CD4-positive, alpha-beta T cell treated with Interleukin-17A for 1 hour (primary cell): ENCODE measurements at regions not wholly inside any gene's neighbourhood (a gene's known extent, or its start where the extent isn't known, plus 50 kb on each side); places are given as distances from the start of the nearest gene placed in this dataset.
"Not testable (repeated sequence)": the region's sequence is repeated elsewhere in the genome, so short reads cannot be mapped to it uniquely, and the experiment has no call there.

Source experiments
- DNase-seq: peaks from one replicate; pipeline ENCODE4 v3.0.0-alpha.2; 2020

DNA sequence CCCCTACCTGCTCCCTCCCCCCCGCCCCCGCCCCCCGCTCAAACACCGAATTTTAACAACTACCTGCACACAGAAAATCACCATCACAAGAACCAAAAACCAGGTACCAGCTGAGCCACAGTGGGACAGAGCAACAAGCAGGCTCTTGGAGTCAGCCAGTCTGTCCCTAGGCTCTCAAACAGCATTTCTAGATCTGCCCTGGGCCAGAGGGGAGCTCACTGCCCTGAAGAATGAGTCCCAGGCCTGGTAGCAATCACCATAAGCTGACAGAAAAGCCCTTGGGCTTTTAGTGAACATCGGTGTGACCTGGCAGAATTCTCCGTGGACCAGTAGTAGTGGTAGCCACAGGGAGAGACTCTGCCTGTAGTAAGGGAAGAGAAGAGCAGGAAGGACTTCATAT, 58.3 kb downstream of the C11orf87 start:
- DNase-seq: no peak

DNA sequence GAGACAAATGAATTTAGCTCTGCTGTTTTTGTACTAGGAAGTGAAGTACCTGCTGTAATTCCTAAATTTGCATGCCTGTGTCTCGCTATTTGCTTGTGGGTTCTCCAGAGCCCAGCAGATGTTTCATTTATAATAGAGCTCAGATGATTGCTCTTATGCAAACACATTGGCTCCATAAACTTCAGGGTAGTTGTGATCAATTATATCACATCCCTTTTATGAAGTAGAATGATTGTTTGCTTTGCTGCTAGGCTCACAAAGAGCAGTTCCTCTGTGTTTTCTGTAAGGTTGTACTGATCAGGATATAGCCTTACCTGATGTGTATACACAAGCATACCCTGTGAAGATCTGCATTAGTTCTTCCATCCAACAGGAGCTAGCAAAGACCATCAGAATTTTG, 64.1 kb downstream of the C11orf87 start:
- no peak for DNase-seq

DNA sequence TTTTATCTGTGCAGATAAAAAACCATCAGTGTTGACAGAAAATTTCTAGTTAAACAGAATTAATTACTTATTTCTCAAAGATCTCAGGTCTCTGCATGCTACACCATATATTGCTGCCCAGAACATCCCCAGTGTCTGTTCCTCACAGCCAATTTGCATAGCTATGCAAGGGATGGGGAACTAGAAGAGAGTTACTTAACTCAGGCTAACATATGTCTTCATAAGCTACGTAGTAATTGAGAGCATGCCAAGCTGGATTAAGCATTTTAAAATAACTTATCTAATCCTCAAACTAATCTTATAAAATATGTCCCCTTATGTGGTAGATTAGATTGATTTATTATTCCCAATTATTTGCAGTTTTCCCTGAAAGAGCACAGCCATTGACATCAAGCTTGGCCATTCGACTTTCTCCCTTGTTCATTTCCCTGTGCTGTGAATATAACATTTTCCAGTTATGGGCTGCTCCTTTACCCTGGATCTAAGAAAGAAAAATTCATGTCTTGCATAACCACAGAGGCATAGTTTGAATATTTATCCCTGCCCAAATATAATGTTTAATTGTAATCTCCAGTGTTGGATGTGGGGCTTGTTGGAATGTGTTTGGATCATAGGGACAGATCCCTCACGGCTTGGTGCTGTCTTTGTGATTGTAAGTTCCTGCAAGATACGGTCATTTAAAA, 69.1 kb downstream of the C11orf87 start:
- DNase-seq: no peak

DNA sequence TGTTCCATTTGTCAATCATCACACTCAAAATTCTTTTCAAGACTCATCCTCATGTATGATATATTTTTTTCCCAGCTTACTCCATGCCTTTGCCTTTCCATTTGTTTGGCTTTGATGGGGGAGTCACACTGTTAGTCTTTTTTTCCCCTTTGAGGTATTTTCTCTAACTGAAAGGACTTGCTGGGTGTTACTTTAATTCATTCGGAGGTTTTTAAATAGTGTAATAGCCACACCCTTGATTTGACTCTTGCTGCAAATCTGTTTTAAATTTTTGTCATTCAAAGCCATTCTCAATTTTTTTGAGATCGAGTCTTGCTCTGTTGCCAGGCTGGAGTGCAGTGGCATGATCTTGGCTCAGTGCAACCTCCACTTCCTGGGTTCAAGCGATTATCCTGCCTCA, 84.1 kb downstream of the C11orf87 start:
- DNase-seq: no peak

DNA sequence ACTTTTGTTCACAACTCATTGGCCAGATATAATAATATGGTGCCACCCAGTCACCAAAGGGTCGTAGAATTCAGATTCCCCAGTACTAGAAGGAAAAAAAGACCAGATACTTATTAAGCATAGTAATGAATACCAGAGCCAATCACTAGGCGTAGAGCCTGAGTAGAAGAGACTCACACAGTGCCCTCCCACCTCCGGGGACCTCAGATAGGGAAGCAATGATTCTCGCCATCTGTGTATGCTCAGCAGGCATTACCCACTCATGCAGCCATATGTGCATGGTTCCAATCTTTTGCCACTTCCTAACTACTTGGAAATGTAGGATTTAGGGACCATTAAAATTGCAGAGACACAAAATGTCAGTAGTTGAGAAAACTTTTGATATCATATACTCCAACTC, 85.3 kb downstream of the C11orf87 start:
- DNase-seq: no peak

DNA sequence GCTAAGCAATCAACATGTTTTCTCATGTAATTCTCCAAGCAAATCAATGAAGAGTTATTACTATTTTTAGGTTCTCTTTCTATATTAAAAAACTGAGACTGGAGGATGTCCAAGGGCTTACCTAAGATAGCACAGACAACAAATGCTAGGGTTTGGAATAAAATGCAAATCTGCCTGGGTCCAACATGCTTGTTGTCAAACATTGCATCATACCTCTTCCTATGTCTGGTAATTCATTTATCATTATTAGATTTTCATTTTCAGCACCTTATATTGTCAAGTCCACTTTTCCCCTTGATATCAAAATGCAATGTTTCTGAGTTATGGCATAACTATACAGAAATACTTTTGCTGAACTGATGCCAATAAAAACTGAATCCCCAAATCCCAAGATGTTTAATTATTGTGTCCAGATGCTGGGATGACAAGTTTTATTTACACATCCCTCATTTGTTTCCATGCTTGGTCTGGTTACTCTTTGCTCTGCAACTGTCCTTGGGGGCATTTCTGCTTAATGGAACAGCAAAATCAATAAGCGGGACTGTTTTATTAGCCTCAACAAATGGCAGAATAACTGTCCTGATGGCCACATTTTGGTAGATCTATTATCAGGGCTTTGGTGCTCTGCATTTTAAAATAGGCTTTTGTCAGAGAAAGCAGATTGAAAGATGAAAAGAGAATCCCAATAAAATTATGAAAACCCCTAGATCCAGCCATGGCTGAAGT, 86.0 kb downstream of the C11orf87 start:
- no peak for DNase-seq

GRCh38 chr11:109508943-109509342, 87.0 kb downstream of the C11orf87 start:
- DNase-seq: no peak

DNA sequence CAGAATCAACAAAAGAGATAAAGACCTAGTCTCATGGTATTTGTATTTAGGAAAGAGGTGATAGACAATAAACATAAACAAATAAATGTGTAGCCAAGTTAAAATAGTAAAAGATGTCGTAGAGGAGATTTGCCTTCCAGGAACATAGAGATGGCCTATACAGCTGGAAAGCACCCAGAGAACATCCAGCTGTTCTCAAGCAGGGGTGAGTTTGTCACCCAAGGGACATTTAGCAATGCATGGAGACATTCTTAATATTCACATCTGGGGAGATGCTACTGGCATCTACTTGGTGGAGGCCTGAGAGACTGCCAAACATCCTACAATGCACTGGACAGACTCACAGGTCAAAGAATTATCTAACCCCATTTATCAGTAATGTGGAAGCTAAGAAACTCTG, 88.3 kb downstream of the C11orf87 start:
- DNase-seq: no peak

- no peak for DNase-seq
Measured at GRCh38 chr11:109511598-109511997, 89.6 kb downstream of the C11orf87 start.

DNA sequence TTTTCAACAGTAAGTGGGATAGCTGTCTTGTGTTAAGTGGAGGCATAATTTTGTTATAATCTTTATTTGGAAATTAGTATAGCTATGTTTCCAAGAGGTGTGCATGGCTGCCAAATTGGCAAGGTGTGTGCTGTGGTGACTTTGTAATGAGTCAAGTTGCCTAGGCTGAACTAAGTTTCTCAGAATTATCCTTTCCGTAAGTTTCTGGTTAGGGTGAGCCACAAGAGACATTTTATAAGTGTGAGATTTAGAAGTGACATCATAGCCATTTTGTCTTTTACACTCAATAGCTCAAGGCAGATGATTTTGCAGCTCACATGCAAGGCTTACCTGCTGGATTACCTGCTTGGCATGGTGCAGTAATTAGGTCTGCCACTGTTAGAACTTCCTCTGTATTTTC, 90.3 kb downstream of the C11orf87 start:
- no peak for DNase-seq

GRCh38 chr11:109512680-109513079, 90.7 kb downstream of the C11orf87 start:
- no peak for DNase-seq

GRCh38 chr11:109514313-109515018, 92.5 kb downstream of the C11orf87 start:
- DNase-seq: no peak

GRCh38 chr11:109519253-109519652, 97.3 kb downstream of the C11orf87 start:
- no peak for DNase-seq

DNA sequence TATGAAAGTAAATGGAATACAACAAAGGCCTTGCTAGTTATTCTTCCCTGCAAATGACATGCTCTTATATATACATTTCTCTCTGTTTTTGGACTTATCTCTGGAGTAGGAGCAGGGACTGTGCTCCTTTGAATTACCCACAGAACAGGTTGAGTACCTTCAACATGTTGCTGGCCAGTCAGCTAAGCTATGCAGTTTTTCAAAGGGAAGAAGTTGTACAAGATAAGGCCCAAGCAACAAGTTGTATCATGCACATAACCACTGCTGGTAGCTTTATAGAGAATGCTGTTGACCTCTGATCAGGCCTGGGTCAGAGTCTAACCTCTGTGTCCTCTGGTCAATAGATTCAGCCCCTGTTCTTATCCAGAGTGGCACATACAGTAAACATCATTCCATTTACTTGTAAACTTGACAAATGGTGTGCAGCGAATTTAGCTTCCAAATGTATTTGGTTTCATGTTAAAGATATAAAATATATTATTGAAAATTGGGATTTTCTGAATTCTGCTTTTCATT, 99.6 kb downstream of the C11orf87 start:
- DNase-seq: no peak

- no peak for DNase-seq
Measured at GRCh38 chr11:109522116-109522755, 100.2 kb downstream of the C11orf87 start.

DNA sequence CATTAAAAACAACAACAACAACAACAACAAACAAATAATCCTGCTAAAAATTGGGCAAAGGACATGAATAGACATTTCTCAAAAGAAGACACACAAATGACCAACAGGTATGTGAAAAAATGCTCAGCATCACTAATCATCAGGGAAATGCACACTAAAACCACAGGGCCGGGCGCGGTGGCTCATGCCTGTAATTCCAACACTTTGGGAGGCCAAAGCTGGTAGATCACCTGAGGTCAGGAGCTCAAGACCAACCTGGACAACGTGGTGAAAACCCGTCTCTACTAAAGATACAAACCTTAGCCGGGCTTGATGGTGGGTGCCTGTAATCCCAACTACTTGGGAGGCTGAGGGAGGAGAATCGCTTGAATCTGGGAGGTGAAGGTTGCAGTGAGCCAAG, 103.6 kb downstream of the C11orf87 start:
- not testable (repeated sequence) for DNase-seq

- DNase-seq: no peak
Measured at GRCh38 chr11:109526061-109526460, 104.1 kb downstream of the C11orf87 start.

DNA sequence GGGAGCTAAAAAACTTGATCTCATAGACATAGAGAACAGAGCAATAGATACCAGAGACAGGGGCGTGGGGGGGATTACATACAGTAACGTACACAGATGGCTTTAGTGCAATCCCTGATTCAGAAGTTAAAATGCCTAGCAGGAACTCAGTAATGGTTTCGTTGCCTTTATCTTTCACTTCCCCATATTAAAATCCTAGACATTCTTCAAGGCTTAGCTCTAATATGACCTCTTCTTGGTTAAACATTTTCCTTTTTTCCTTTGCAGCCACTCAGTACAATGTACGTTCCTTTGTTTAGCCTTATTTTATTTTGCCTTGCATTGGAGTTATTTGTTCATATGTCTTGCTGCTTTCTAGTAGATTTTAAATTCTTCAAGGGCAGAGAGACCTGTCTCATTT, 104.9 kb downstream of the C11orf87 start:
- no peak for DNase-seq

- DNase-seq: no peak
Measured at GRCh38 chr11:109527496-109527895, 105.5 kb downstream of the C11orf87 start.

GRCh38 chr11:109547356-109548027, 125.5 kb downstream of the C11orf87 start:
- DNase-seq: no peak

DNA sequence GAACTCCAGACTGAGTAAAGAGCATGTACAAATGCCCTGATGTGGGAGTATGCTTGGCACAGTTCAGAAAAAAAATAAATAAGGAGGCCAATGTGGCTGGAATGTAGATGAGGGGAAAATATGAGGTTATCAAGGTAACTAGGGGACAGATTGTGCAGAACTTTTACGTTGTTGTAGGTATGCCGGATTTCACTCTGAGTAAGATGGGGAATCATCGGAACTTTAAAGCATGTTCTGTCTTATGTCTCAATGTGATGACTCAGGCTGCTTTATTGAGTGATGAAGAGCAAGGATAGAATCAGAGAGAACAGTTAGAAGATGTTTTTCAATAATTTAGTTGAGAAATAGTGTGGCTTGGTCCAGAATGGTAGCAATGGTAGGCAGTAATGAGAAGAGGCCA, 130.4 kb downstream of the C11orf87 start:
- DNase-seq: no peak

DNA sequence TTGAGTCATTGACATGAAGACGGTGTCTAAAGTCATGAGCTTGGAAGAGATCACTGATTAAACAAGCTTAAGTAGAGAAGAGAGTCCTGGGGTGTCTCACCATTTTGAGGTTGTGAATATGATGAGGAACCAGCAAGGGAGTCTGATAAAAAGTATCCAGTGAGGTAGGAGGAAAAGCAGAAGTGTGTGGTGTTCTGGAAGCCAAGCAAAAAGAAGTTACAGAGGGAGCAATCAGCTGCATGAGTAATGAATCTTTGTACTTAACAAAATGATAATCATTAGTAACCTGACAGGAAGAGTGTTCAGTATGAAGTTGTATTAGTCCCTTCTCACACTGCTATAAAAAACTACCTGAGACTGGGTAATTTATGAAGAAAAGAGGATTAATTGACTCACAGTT, 131.3 kb downstream of the C11orf87 start:
- DNase-seq: no peak

GRCh38 chr11:109554951-109555350, 133.0 kb downstream of the C11orf87 start:
- DNase-seq: no peak
